ENCODE measurements at regions not wholly inside any gene's neighbourhood (a gene's known extent, or its start where the extent isn't known, plus 50 kb on each side); places are given as distances from the start of the nearest gene placed in this dataset.
A peak's percentile ranks its signal among the peaks of the same experiment; 100 is the strongest.

GRCh38 chr6:148177589-148178233, 164.9 kb upstream of the SASH1 start:
- H3K4me3 ChIP-seq (ENCODE audit: low read depth, low read length) = no peak overlapping the region
- DNase-seq (ENCODE audit: low read depth) = peak; percentile 44
- TF ChIP-seq MYC (IDR thresholded peaks at IDR 0.05; ENCODE audit: low read depth, low read length) (no peak), POLR2A (IDR thresholded peaks at IDR 0.05; ENCODE audit: extremely low read depth, insufficient read length) (no peak)
- TF ChIP-seq, protein P1, sequence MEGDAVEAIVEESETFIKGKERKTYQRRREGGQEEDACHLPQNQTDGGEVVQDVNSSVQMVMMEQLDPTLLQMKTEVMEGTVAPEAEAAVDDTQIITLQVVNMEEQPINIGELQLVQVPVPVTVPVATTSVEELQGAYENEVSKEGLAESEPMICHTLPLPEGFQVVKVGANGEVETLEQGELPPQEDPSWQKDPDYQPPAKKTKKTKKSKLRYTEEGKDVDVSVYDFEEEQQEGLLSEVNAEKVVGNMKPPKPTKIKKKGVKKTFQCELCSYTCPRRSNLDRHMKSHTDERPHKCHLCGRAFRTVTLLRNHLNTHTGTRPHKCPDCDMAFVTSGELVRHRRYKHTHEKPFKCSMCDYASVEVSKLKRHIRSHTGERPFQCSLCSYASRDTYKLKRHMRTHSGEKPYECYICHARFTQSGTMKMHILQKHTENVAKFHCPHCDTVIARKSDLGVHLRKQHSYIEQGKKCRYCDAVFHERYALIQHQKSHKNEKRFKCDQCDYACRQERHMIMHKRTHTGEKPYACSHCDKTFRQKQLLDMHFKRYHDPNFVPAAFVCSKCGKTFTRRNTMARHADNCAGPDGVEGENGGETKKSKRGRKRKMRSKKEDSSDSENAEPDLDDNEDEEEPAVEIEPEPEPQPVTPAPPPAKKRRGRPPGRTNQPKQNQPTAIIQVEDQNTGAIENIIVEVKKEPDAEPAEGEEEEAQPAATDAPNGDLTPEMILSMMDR (IDR thresholded peaks at IDR 0.05; ENCODE audit: low read depth, low read length) = peak; percentile 88
- TF ChIP-seq, protein P2, sequence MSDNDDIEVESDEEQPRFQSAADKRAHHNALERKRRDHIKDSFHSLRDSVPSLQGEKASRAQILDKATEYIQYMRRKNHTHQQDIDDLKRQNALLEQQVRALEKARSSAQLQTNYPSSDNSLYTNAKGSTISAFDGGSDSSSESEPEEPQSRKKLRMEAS (IDR thresholded peaks at IDR 0.05; ENCODE audit: low read depth, low read length) = no peak

GRCh38 chr6:148179786-148180185, 162.9 kb upstream of the SASH1 start:
- DNase-seq (ENCODE audit: low read depth) = peak; percentile 12
- TF ChIP-seq POLR2A (IDR thresholded peaks at IDR 0.05; ENCODE audit: extremely low read depth, insufficient read length) = no peak
- TF ChIP-seq, protein P2 (IDR thresholded peaks at IDR 0.05; ENCODE audit: low read depth, low read length) = no peak
- no peak for TF ChIP-seq MYC (IDR thresholded peaks at IDR 0.05; ENCODE audit: low read depth, low read length)
- TF ChIP-seq, protein P1 (IDR thresholded peaks at IDR 0.05; ENCODE audit: low read depth, low read length) = peak; percentile 54
- no peak overlapping the region for H3K4me3 ChIP-seq (ENCODE audit: low read depth, low read length)

- TF ChIP-seq, protein P2 (IDR thresholded peaks at IDR 0.05; ENCODE audit: low read depth, low read length) = no peak
- TF ChIP-seq, protein P1 (IDR thresholded peaks at IDR 0.05; ENCODE audit: low read depth, low read length) = no peak
- TF ChIP-seq POLR2A (IDR thresholded peaks at IDR 0.05; ENCODE audit: extremely low read depth, insufficient read length) (no peak), MYC (IDR thresholded peaks at IDR 0.05; ENCODE audit: low read depth, low read length) (no peak)
- no peak overlapping the region for H3K4me3 ChIP-seq (ENCODE audit: low read depth, low read length)
- no peak for DNase-seq (ENCODE audit: low read depth)
Measured at GRCh38 chr6:148182378-148182777, 160.3 kb upstream of the SASH1 start.

- DNase-seq (ENCODE audit: low read depth) = no peak
- no peak overlapping the region for H3K4me3 ChIP-seq (ENCODE audit: low read depth, low read length)
- no peak for TF ChIP-seq POLR2A (IDR thresholded peaks at IDR 0.05; ENCODE audit: extremely low read depth, insufficient read length)
- TF ChIP-seq, protein P2 (IDR thresholded peaks at IDR 0.05; ENCODE audit: low read depth, low read length) = no peak
- TF ChIP-seq, protein P1 (IDR thresholded peaks at IDR 0.05; ENCODE audit: low read depth, low read length) = no peak
- no peak for TF ChIP-seq MYC (IDR thresholded peaks at IDR 0.05; ENCODE audit: low read depth, low read length)
Measured at GRCh38 chr6:148183776-148184175, 158.9 kb upstream of the SASH1 start.

- H3K4me3 ChIP-seq (ENCODE audit: low read depth, low read length) = no peak overlapping the region
- DNase-seq (ENCODE audit: low read depth) = no peak
- TF ChIP-seq POLR2A (IDR thresholded peaks at IDR 0.05; ENCODE audit: extremely low read depth, insufficient read length) (no peak), MYC (IDR thresholded peaks at IDR 0.05; ENCODE audit: low read depth, low read length) (no peak)
- TF ChIP-seq, protein P1 (IDR thresholded peaks at IDR 0.05; ENCODE audit: low read depth, low read length) = no peak
- TF ChIP-seq, protein P2 (IDR thresholded peaks at IDR 0.05; ENCODE audit: low read depth, low read length) = no peak
Measured at GRCh38 chr6:148186916-148187315, 155.7 kb upstream of the SASH1 start.
